Nucleus accumbens (tissue), 56 donors: ENCODE measurements at regions not wholly inside any gene's neighbourhood (a gene's known extent, or its start where the extent isn't known, plus 50 kb on each side); places are given as distances from the start of the nearest gene placed in this dataset.

Source experiments
- DNase-seq, 56 donors: peaks; one replicate each; lab custom pipeline; 2025; lab: John Stamatoyannopoulos, UW

GRCh38 chr2:62305421-62306176 is 109.7 kb downstream of the B3GNT2 start:
- no peak for DNase-seq

DNA sequence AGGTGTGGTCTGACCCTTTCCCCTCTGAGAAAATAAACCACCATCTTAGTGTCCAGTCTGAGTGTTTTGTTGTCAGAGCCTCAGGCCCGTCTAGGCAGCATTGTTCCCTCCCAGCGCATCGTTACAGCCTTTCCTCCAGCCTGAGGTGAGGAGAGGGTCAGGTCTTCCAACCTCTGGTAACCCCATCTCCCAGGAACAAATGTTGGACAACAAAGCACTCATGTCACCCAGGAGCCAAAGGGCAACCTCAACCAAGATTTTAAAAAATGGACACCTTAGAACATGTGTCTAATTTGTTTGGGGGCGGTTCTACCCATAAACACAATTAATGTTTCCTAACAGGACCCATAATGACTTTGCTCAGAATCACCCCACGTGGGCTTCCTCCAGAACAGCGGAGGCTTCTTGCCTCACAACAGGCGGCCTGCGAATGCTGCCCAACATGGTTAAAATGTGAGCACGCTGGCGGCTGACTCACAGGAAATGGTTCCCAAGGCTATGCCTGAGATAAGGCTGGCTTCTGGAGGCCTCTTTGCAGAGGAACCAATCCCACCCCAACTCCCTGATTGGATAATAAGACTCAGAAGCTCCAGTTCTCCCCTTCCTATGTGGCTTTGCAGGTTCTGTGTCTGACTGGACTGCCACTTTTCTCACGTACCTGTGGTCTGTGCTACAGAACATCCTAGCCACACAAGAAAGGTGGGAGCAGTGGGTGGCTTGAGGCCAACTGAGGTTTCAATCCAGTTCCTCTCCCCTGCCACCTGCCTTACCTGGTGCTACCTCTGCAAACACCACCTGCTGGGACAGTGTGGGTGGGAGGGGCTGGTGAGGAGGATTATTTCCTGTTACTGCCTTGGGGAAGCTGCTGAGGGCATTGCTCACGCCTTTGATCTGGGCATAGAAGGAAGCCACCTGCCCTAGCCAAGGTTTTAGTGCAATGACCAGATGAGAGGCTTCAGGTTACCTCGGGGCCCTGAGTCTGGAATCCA is 108.8 kb downstream of the B3GNT2 start:
- DNase-seq: no peak

DNA sequence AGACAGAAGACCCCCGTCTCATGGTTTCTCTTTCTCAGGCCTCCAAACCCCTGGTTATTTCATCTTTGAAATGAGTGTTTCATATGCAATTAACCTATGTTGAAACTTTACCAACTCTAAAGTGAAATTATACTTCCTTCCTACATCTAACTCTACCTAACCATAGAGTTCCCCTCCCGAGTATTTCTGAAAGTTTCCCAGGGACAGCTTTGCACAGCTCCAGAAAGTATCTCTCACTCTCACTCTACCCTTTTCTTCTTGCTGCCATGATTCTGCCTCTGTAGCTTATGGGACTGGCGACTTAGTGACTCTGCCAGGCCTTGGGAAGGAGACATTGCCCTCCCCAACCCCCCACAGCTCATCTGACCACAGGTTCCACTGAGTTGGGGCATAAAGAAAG is 107.9 kb downstream of the B3GNT2 start:
- DNase-seq: no peak

GRCh38 chr2:62302631-62303435 is 106.9 kb downstream of the B3GNT2 start:
- no peak for DNase-seq

DNA sequence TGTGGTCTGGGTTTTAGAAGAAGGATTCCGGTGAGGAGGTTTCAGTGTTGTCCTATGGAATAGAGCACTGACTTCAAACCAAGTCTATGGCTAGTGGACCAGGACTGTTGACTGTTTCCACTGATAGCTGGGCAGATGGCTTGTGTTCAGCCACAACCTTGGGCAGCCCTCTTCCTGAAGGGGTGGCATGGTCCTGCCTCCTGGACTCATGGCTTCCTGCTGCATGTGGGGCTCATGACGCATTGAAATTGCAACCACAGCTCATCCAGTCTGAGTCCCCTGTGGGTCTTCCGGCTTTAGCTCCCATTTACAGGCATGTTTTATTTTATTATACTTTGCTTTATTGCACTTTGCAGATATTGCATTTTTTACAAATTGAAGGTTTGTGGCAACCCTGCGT is 105.0 kb downstream of the B3GNT2 start:
- no peak for DNase-seq

GRCh38 chr2:62297624-62298010 is 101.7 kb downstream of the B3GNT2 start:
- no peak for DNase-seq

- no peak for DNase-seq
These were observed 101.1 kb downstream of the B3GNT2 start for GRCh38 chr2:62296832-62297623.

GRCh38 chr2:62296034-62296831 is 100.3 kb downstream of the B3GNT2 start:
- no peak for DNase-seq

- DNase-seq: peak in 11 of 56 donors; percentile 6 to 41 (median 13)
These were observed 97.8 kb downstream of the B3GNT2 start for GRCh38 chr2:62293490-62294271.

DNA sequence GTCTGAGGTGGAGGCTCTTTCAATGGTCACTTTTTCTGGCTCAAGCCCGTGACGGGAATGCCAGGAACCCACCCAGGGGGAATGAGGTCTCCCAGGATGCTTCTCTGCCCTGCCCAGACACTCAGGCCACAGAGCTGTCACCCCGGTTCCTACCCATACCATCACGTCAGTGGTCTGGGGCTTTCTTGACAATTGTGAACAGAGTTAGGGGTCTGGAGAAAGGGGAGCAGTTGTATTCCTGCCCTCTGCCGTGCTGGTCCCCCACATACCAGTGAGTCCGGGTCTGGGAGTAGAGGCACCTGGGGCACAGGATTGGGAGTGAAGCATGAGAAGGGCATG is 97.2 kb downstream of the B3GNT2 start:
- no peak for DNase-seq

GRCh38 chr2:62292190-62292589 is 96.3 kb downstream of the B3GNT2 start:
- peak in 1 of 56 donors; percentile 21 for DNase-seq

DNA sequence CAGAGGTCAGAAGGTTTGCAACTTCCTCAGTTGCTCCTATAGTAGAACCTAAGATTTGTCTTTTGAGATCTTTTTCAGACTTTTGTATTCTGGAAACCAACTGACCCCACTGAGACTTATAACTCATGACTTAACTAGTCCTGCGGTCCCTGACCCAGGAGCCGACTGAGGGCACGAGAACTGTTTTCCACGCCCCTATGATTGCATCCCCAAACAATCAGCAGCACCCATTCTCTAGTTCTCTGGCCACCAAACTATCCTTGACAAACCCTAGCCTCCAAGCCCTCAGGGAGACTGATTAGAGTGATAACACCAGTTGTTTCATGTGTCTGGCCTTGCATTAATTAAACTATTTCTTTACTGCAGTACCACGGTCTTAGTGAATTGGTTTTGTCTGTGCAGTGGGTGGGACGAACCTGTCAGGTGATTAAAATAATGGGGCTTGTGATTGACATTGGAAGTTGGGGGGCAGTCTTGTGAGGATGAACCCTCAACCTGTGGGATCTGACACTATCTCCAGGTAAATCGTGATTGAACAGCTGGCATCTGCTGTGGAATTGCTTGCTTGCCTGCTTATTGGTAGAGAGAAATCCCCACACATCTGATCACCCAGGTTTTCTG is 95.7 kb downstream of the B3GNT2 start:
- no peak for DNase-seq

- DNase-seq: no peak
These were observed 95.1 kb downstream of the B3GNT2 start for GRCh38 chr2:62291052-62291451.

DNA sequence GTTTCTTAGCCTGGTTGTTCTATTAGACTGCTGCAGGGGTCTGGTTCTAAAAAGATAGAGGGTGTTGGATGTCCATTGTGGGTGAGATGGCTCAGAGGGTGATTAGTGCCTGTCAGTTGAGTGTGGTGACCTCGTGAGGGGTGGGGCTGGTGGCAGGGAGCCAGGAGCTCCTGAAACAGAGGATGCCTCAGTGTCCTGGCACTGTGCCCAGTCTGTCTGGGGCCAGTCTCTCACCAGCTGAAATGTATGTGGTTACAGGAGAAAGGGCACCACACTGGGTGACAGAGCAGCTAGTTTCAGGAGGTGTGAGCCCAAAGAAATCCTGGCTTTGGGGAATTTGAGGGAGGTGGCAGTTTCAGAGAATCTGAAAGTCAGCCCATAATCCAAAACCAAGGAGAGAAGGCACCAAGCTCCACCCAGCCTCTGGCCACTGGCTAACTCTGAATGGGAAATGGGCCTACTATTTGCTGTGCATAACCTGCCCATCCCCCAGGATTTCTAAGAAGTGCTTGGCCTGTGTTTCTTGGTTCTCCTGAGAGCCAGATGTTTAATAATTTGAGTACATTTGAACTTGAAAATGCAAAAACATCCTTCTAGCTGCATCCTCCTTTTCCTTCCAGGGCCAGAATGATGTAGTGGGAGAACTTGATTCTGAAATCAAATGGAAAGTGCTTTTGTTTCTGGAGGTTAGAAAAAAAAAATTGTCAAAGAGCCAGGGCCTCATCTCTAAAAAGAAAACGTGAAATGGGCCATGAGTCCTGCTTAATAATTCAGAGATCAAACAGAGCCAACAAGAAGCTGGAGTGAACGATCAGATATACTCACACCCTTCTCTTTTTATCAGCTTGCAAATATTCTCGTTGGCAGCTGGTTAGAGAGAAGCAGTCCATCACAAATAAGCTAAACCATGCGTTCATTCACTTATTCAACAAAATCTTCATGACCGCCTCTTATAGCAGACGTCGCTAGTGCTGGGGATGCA is 92.3 kb downstream of the B3GNT2 start:
- DNase-seq: peak in 4 of 56 donors; percentile 7 to 59 (median 22)

DNA sequence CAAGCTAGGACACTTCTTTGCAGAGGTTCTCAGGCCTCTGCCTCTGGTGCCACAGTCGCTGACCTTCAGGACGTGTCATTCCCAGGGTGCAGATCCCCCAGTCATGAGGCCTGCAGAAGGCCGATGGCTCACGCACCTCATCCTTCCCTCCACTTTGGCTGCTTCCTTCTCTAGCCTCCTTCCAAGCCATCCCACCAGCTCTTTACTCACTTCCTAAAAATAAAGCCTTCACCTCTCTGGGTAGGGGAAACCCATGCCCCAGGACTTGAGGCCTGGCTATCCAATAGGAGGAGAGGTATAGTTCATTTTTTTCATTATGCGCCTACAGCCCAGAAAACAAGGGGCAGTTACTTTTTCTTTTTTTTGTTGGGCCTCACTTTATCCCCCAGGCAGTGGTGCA is 91.4 kb downstream of the B3GNT2 start:
- DNase-seq: no peak

- peak in 16 of 56 donors; percentile 5 to 62 (median 26) for DNase-seq
These were observed 90.3 kb downstream of the B3GNT2 start for GRCh38 chr2:62286089-62286785.
